ENCODE measurements at regions not wholly inside any gene's neighbourhood (a gene's known extent, or its start where the extent isn't known, plus 50 kb on each side); places are given as distances from the start of the nearest gene placed in this dataset.

DNA sequence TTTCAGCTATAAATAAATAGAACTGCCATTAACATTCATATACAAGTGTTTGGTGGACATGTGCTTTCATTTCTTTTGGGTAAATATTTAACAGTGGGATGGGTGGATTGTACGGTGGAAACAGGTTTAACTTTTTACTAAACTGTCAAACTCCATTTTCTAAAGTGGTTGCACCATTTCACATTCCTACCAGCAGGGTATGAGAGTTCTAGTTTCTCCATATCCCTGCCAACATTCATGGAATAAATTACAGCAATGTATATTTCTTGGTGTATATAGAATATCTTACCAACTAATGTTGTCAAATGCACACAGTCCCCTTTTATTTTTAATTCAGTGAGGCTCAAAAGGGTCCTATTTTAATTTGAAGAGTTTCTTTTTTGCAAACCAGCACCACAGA, 71.3 kb upstream of the CTXND1 start:
- TF ChIP-seq, protein P1, sequence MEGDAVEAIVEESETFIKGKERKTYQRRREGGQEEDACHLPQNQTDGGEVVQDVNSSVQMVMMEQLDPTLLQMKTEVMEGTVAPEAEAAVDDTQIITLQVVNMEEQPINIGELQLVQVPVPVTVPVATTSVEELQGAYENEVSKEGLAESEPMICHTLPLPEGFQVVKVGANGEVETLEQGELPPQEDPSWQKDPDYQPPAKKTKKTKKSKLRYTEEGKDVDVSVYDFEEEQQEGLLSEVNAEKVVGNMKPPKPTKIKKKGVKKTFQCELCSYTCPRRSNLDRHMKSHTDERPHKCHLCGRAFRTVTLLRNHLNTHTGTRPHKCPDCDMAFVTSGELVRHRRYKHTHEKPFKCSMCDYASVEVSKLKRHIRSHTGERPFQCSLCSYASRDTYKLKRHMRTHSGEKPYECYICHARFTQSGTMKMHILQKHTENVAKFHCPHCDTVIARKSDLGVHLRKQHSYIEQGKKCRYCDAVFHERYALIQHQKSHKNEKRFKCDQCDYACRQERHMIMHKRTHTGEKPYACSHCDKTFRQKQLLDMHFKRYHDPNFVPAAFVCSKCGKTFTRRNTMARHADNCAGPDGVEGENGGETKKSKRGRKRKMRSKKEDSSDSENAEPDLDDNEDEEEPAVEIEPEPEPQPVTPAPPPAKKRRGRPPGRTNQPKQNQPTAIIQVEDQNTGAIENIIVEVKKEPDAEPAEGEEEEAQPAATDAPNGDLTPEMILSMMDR (IDR thresholded peaks at IDR 0.05; ENCODE audit: low read depth, low read length): peak; percentile 25
- DNase-seq (ENCODE audit: low read depth in 2 of 2): peak in 1 of 2 donors; percentile 3
- no peak overlapping the region for H3K4me3 ChIP-seq (replicated peaks in 1 of 2; ENCODE audit: low read depth in 2 of 2, low read length in 2 of 2)

DNA sequence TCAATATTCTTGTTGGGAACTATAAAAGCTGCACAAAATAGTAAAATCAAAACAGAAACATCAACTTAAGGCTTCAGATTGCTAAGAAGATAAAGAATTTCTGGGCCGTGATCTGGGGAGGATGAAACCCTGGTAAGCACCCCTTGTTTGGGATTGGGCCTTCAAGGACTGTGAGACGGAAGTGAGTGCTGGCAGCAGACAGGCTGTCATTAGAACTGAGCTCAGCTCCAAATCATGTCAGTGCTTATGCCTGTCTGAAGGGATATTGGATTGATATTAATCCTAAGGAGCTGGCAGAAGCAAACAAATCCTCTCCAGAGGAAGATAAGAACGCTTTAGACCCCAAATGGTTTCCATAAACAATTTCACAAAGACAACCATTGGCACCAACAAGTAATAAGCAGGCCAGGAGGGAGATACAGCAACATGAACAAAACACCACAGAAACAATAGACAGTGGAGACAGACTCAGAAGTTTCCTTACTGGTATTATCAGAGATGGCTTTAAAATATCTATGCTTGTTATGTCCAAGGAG, 72.6 kb upstream of the CTXND1 start:
- DNase-seq (ENCODE audit: low read depth in 2 of 2): no peak
- TF ChIP-seq, protein P1 (IDR thresholded peaks at IDR 0.05; ENCODE audit: low read depth, low read length): no peak

DNA sequence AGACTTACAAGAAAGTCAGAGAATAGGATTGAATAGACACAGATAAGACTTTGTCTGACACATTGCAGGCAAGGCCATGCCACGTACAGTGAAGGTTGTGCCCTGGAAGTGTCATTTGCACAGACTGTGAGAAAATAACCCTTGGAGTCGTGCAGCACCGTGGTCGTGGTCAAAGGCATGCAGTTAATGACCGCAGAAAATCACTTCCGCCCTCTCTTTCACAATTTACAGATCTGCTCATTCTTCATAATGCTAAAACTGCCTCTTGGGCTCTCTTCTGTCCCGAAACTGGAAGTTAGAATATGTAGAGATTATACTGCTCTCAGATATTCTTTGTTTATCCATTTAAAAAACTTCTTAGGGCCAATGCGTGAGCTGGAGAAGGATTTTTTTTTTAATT, 73.2 kb upstream of the CTXND1 start:
- TF ChIP-seq, protein P1 (IDR thresholded peaks at IDR 0.05; ENCODE audit: low read depth, low read length): no peak
- H3K4me3 ChIP-seq (replicated peaks in 1 of 2; ENCODE audit: low read depth in 2 of 2, low read length in 2 of 2): no peak overlapping the region
- peak in 1 of 2 donors; percentile 20 for DNase-seq (ENCODE audit: low read depth in 2 of 2)

More for the DNA sequence above, 72.6 kb upstream of the CTXND1 start:
- H3K4me3 ChIP-seq (replicated peaks in 1 of 2; ENCODE audit: low read depth in 2 of 2, low read length in 2 of 2): no peak overlapping the region

DNA sequence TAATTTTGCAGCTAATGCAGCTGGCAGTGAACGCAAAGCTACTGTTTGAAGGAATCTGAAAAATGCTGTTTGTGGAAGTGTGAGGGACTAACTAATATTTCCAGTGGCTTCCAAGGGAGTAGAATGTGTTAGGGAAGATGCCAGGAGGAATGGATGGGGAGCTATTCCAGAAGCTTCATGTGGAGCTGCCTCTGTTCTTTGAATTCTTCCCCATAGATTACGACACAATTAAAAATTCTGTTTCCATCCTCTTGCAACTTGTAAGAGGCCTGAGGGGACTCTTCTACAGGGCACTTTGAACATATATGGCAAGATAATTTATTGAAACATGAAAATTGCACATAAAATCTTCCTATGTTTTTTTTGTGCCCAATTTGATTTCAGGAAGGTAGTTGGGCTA, 74.3 kb upstream of the CTXND1 start:
- no peak overlapping the region for H3K4me3 ChIP-seq (replicated peaks in 1 of 2; ENCODE audit: low read depth in 2 of 2, low read length in 2 of 2)
- DNase-seq (ENCODE audit: low read depth in 2 of 2): no peak
- TF ChIP-seq, protein P1 (IDR thresholded peaks at IDR 0.05; ENCODE audit: low read depth, low read length): no peak

DNA sequence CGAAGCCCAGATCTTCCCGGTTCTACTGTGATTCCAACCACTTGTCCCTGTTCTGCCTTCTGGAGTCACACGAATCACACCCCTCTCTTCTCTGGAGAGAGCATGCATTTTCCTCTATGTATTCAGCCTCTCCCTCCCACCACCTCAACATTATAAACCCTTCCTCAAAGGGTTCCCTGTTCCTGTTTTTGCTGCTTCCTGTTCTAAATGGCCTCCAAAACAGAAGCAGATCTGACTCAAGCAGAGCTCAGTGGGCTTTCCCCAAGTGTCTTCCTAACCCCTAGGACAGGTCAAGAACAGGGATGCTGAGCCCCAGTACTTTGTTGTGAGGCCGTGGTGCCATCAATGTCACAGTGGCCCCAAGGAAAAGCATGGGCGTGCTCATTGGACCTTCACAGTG, 75.7 kb upstream of the ARNT2 start:
- TF ChIP-seq, protein P1 (IDR thresholded peaks at IDR 0.05; ENCODE audit: low read depth, low read length): no peak
- DNase-seq (ENCODE audit: low read depth in 2 of 2): no peak
- H3K4me3 ChIP-seq (replicated peaks in 1 of 2; ENCODE audit: low read depth in 2 of 2, low read length in 2 of 2): no peak overlapping the region

DNA sequence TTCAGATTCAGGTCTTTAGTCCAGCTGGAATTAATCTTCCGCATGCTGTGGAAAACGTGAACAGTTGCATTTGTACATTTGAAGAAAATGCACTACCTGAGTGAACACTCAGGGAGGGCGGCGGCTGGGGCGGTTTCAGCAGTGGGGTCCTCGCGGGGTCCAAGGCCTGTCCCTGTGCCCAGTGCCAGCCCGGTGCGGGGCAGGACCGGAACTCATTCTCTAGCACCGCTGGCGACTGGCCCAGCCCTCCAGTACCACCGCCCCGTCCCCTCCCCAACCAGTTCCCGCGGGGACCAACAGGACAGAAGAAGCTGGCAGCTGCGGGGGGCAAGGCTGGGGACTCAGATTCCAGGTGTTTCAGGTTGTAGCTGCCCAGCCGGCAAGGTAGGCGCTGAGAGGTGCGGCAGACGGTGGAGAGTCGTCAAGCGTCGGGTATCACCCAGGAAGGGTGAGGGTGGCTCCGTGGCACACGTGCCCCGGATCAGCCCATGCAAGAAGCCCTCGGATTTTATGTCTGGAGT, 72.2 kb upstream of the ARNT2 start:
- TF ChIP-seq, protein P1 (IDR thresholded peaks at IDR 0.05; ENCODE audit: low read depth, low read length): no peak
- H3K4me3 ChIP-seq (replicated peaks in 1 of 2; ENCODE audit: low read depth in 2 of 2, low read length in 2 of 2): no peak overlapping the region
- DNase-seq (ENCODE audit: low read depth in 2 of 2): no peak

- TF ChIP-seq, protein P1 (IDR thresholded peaks at IDR 0.05; ENCODE audit: low read depth, low read length): no peak
- no peak overlapping the region for H3K4me3 ChIP-seq (replicated peaks in 1 of 2; ENCODE audit: low read depth in 2 of 2, low read length in 2 of 2)
- DNase-seq (ENCODE audit: low read depth in 2 of 2): no peak
Measured at GRCh38 chr15:80333261-80333660, 70.9 kb upstream of the ARNT2 start.

All from cardiac fibroblast (primary cell).